Fibroblast of the aortic adventitia (primary cell): ENCODE measurements at regions not wholly inside any gene's neighbourhood (a gene's known extent, or its start where the extent isn't known, plus 50 kb on each side); places are given as distances from the start of the nearest gene placed in this dataset.

Source experiments
- DNase-seq: peaks from one replicate; pipeline ENCODE4 v3.0.0-alpha.2; 2010; ENCODE audit warnings: low read depth
- H3K4me3 ChIP-seq: 2 replicates; pipeline ENCODE4 v1.5.1; 2011; ENCODE audit warnings: low read depth, mild to moderate bottlenecking, control low read depth, low read length, moderate library complexity
- TF ChIP-seq, protein P1 (sequence below): IDR thresholded peaks from 2 replicates; pipeline ENCODE4 v1.5.1; 2011; ENCODE audit warnings: mild to moderate bottlenecking, low read length, control low read depth, inconsistent platforms; ENCODE audit not compliant: insufficient read depth

DNA sequence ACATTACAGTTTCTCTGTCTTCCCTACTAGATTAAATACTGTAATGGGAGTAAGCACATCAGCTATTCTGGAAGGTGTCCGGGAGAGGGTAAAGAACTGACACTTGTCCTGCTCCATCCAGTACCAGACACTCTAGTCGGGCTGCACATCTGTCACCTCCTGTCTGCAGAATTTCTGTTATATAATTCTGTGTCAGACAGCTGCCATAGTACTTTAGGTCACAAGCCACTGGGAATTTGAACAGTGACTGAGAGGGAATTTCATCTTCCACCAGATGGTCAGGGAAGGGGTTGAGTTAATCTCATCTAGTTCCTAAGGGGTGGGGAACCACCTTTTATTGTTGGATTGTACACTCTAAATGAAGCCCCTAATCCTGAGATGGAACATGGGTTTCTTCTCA, 58.6 kb upstream of the NUDT7 start:
- TF ChIP-seq, protein P1, sequence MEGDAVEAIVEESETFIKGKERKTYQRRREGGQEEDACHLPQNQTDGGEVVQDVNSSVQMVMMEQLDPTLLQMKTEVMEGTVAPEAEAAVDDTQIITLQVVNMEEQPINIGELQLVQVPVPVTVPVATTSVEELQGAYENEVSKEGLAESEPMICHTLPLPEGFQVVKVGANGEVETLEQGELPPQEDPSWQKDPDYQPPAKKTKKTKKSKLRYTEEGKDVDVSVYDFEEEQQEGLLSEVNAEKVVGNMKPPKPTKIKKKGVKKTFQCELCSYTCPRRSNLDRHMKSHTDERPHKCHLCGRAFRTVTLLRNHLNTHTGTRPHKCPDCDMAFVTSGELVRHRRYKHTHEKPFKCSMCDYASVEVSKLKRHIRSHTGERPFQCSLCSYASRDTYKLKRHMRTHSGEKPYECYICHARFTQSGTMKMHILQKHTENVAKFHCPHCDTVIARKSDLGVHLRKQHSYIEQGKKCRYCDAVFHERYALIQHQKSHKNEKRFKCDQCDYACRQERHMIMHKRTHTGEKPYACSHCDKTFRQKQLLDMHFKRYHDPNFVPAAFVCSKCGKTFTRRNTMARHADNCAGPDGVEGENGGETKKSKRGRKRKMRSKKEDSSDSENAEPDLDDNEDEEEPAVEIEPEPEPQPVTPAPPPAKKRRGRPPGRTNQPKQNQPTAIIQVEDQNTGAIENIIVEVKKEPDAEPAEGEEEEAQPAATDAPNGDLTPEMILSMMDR = no peak
- H3K4me3 ChIP-seq = no peak overlapping the region
- DNase-seq = no peak

DNA sequence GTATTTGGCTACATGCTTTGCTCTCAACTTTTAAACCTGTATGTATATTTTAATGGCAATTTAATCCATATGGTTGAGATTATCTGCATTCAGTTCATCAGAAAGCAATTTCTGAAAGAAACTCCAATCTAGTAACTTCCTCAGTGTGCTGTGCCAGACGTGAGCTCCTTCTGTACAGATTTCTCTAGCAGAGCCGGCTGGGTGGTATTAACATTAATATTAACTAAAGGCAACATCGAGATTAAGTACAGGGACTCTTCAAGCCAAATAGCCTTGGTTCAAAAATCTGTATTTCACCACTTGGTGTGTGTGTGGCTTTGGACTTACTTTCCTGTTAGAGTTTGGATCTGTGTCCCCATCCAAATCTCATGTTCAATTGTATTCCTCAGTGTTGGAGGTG, 55.5 kb upstream of the NUDT7 start:
- TF ChIP-seq, protein P1 = no peak
- DNase-seq = no peak
- H3K4me3 ChIP-seq = no peak overlapping the region

DNA sequence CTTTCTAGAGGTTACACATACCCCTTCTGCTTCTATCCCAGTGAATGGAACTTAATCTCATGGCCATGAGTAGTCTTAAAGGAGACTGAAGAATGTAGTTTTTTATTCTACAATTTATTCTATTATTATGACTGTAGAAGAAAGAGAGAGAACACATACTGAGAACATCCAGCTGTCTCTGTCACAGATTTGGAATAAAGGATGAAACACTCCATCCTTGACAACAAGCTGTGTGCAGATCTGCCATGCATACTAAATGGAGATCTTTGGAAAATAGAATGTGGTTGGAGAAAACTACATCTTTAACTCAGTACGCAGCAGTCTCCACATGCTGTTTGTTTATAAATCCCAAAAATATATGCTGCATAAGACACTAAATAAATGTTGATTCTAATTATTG, 54.1 kb upstream of the NUDT7 start:
- TF ChIP-seq, protein P1 = no peak
- no peak overlapping the region for H3K4me3 ChIP-seq
- no peak for DNase-seq

DNA sequence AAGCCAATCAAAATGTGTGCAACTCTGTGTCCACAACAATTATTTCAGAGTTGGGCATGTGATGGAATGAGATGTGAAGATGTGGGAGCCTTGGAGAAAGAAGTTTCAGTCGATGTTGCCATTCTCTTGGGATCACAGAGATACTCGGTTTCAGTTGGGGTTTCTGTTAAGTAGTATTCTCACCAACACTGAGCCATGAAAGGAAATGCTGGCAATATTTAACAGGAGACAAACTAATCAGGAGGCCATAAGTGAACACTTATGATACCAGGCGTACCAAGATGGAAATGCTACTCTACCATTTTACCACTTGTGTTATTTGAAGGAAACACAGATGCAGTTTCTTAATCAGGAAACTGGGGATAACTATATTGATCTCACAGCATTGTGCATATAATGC, 53.3 kb upstream of the NUDT7 start:
- TF ChIP-seq, protein P1 = no peak
- no peak overlapping the region for H3K4me3 ChIP-seq
- no peak for DNase-seq
